Duodenal mucosa (tissue), 2 donors: ENCODE measurements at regions not wholly inside any gene's neighbourhood (a gene's known extent, or its start where the extent isn't known, plus 50 kb on each side); places are given as distances from the start of the nearest gene placed in this dataset.

ENCODE experiments used
- H3K27ac ChIP-seq: one replicate; pipeline ENCODE4 v1.7.0; 2013; ENCODE audit warnings: low read depth, low read length
- H3K27me3 ChIP-seq, 2 donors: one replicate each; pipeline ENCODE4 v1.7.0; 2013; ENCODE audit warnings: low read length in 2 of 2, control low read depth in 1 of 2; ENCODE audit not compliant: insufficient read depth in 2 of 2, control insufficient read depth in 1 of 2
- H3K36me3 ChIP-seq, 2 donors: one replicate each; pipeline ENCODE4 v1.7.0; 2013; ENCODE audit warnings: low read length in 2 of 2, control low read depth in 1 of 2; ENCODE audit not compliant: insufficient read depth in 2 of 2, control insufficient read depth in 1 of 2
- H3K4me1 ChIP-seq, 2 donors: one replicate each; pipeline ENCODE4 v1.7.0; 2013; ENCODE audit warnings: low read length in 2 of 2, control low read depth in 1 of 2; ENCODE audit not compliant: insufficient read depth in 2 of 2, control insufficient read depth in 1 of 2
- H3K4me3 ChIP-seq, 2 donors: one replicate each; pipeline ENCODE4 v1.7.0; 2013; ENCODE audit warnings: low read length in 2 of 2, low read depth in 1 of 2
- H3K9ac ChIP-seq, 2 donors: one replicate each; pipeline ENCODE4 v1.7.0; 2013; ENCODE audit warnings: low read length in 2 of 2, low read depth in 1 of 2
- H3K9me3 ChIP-seq, 2 donors: one replicate each; pipeline ENCODE4 v1.7.0; 2013; ENCODE audit warnings: low read length in 2 of 2, control low read depth in 1 of 2; ENCODE audit not compliant: control insufficient read depth in 1 of 2

DNA sequence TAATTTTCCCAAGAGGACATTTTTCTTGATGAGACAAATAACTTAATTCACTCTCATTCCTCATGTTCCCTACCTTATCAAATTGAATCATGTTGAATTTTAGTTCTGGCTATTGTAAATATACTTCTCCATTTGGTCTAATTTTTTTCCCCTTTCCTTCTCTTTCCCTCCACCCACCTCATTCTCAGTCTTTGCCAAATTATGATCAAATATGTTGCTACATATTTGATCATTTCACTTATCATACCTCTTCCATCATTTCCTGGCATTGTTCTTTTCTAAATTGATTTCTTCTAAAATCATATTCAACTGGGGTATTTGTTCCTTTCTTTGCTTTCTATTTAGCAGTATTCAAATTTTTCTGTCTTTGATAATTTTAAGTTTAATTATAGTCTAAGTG, 52.3 kb downstream of the HDGFL1 start:
- no peaks in the 10 kb centered on the region for H3K27me3 ChIP-seq
- H3K27ac ChIP-seq: no peak overlapping the region
- no peaks in the 10 kb centered on the region for H3K4me1 ChIP-seq
- H3K4me3 ChIP-seq: no peak overlapping the region
- H3K9me3 ChIP-seq: no peaks in the 10 kb centered on the region
- H3K36me3 ChIP-seq: no peaks in the 10 kb centered on the region
- H3K9ac ChIP-seq: no peak overlapping the region

DNA sequence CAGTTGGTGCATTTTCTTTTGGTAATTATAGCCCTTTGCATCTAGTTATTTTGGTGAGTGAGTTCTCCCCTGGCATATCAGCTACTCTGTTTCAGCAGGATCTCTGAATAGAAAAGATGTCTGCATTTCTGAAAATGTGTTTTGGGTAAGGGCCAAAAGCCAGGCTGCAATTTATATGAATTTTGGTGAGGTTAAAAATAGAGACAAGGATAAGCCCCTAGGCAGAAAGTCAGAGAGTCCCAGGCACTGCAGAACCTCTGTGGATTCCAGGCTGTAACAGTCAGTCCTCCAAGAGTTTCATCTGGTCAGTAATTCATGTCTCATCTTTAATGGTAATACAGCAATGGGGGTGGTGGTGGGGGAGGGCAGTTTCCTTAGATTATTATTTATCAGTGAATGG, 53.0 kb downstream of the HDGFL1 start:
- Histone ChIP-seq H3K9me3 (no peaks in the 10 kb centered on the region), H3K27me3 (no peaks in the 10 kb centered on the region), H3K4me3 (no peak overlapping the region), H3K4me1 (no peaks in the 10 kb centered on the region), H3K27ac (no peak overlapping the region), H3K9ac (no peak overlapping the region), H3K36me3 (no peaks in the 10 kb centered on the region)

DNA sequence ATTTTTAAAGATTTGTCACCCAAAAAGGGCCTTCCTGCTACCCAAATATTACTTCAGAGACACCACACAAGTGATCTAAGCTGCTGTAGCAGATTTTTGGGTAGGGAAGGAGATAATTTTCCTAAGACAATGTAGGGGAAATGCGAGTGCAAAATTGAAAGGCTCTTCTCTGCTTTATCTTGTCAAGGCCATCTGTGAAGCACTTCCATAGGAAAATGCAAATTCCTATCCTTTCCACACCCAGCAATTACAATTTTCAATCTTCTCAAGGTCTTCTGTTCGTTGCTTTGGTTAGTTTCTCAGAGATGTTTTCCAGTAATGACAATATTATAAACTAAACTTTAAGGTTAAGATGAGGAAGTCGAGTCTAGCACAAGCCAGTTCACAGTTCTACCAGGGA, 53.4 kb downstream of the HDGFL1 start:
- H3K9me3 ChIP-seq: no peaks in the 10 kb centered on the region
- no peak overlapping the region for H3K4me3 ChIP-seq

DNA sequence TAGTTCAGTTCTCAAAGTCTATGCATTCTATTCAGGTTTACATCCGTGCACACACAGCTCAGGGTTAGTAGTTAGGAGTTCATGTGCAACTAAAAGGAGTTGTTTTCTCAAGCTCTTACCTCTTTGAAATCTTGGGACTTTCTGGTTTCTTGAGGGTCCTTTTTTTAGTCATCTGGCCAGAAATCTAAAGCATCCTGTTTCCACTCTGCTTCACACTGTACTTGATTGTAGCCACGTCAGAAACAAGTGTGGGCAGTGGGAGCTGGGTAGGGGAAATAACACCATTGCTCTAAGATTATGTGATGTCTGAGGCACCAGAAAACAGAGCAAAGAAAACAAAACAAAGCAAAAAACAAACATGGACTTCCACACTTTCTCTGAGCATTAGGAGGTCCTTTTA, 58.3 kb downstream of the HDGFL1 start:
- H3K4me1 ChIP-seq: no peaks in the 10 kb centered on the region
- H3K9me3 ChIP-seq: no peaks in the 10 kb centered on the region
- no peaks in the 10 kb centered on the region for H3K36me3 ChIP-seq
- H3K27me3 ChIP-seq: no peaks in the 10 kb centered on the region
- no peak overlapping the region for H3K4me3 ChIP-seq
- no peak overlapping the region for H3K9ac ChIP-seq
- H3K27ac ChIP-seq: no peak overlapping the region

More for the DNA sequence above, 53.4 kb downstream of the HDGFL1 start:
- H3K27me3 ChIP-seq: no peaks in the 10 kb centered on the region
- H3K27ac ChIP-seq: no peak overlapping the region
- no peaks in the 10 kb centered on the region for H3K4me1 ChIP-seq
- H3K9ac ChIP-seq: no peak overlapping the region
- H3K36me3 ChIP-seq: no peaks in the 10 kb centered on the region

DNA sequence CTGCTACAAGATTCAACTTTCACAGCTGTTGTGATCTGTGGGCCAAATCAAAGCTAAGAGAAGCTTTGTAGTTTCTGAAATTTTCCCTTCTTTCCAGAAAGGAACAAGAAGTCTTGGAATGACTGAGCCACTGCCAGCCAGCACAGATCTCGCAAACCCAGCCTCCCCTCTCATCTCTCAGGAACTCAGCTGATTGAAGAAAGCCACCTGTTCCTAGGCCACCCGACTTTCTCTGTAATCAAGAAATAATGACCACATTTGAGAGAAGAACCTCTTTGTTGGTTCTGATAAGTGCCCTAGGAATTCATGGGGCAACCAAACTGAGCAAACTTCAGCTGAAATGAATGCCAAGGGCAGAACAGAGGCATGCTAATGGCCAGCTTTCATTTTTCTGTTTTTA, 61.7 kb downstream of the HDGFL1 start:
- Histone ChIP-seq H3K4me3 (no peak overlapping the region), H3K27ac (no peak overlapping the region), H3K4me1 (no peaks in the 10 kb centered on the region), H3K36me3 (no peaks in the 10 kb centered on the region), H3K9me3 (no peaks in the 10 kb centered on the region), H3K9ac (no peak overlapping the region), H3K27me3 (no peaks in the 10 kb centered on the region)

DNA sequence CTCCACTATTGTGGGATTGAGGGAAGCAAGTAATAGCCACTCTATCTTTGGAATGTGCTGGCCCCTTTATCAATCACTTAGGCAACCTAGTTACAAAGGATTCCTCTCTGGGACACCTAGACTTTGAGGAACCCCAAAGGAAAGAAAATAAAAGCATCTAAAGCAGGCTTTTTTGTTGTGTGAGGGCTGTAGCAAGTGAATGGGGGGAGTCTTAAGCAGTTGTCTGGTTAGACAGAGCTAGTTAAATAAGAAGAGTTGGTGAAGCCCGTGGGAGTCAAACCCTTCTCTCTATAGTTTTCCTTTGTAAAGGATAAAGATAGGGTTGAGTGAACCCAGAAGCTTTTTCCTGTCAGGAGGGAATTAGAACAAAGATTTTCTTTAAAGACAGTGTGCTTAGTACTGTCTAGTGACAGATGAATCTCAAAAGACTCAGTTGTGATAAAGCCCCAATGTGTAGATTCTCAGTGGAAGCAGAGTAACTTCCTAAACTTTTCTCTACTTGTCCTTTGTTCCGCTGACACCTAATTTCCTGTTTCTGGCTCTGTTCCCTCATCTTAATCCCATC, 63.3 kb downstream of the HDGFL1 start:
- Histone ChIP-seq H3K4me1 (no peaks in the 10 kb centered on the region), H3K27ac (no peak overlapping the region), H3K4me3 (no peak overlapping the region), H3K9ac (no peak overlapping the region), H3K9me3 (no peaks in the 10 kb centered on the region), H3K36me3 (no peaks in the 10 kb centered on the region), H3K27me3 (no peaks in the 10 kb centered on the region)

DNA sequence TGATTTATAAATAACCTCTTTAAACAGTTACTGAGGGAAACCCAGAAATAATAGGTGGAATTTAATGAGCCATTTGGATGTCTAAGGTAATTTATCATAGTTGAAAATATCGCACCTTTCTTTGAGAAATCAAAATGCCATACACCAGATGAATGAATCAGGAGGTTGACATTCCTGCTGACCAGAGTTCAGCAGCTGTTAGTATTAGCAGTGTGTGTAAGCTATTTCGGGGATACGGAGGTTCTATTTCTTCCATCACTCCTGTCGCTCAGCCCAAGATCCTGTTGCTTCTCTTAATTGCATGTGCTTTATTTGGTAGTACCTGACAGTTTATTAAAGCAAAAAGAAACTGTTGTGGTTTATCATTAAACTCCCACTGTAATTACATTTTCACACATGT, 67.1 kb downstream of the HDGFL1 start:
- H3K4me1 ChIP-seq: no peaks in the 10 kb centered on the region
- no peaks in the 10 kb centered on the region for H3K36me3 ChIP-seq
- H3K4me3 ChIP-seq: no peak overlapping the region
- H3K9me3 ChIP-seq: no peaks in the 10 kb centered on the region
- no peaks in the 10 kb centered on the region for H3K27me3 ChIP-seq
- no peak overlapping the region for H3K27ac ChIP-seq
- H3K9ac ChIP-seq: no peak overlapping the region

DNA sequence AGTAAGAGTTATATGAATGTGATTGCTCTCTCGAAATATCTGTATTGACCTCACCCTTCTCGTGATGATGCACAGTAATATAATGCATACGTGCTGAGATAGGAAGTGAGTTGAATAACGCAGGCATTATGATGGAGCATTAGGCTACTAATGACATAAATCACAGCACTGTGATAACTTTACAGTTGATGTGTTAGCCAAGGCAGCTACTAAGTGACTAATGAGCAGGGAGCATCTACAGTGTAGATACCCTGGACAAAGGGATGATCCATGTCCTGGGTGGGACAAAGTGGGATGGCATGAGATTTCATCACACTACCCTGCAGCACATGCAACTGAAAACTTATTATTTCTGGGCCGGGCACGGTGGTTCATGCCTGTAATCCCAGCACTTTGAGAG, 68.4 kb downstream of the HDGFL1 start:
- H3K36me3 ChIP-seq: no peaks in the 10 kb centered on the region
- no peak overlapping the region for H3K9ac ChIP-seq
- no peaks in the 10 kb centered on the region for H3K4me1 ChIP-seq
- no peak overlapping the region for H3K27ac ChIP-seq
- H3K9me3 ChIP-seq: no peaks in the 10 kb centered on the region
- H3K27me3 ChIP-seq: no peaks in the 10 kb centered on the region
- H3K4me3 ChIP-seq: no peak overlapping the region

DNA sequence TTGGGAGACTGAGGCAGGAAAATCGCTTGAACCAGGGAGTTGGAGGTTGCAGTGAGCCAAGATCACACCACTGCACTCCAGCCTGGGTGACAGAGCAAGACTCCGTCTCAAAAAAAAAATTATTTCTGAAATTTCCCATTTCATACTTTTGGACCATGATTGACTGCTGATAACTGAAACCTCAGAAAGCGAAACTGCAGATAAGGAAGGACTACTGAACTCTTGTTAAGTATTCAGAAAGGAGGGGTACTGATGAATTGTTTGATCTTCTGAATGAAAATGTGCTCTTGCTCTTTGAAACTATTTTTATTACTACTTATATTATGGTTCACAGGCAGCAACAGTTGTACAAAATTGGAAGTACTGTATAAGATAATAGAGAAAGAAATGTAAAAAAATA, 69.0 kb downstream of the HDGFL1 start:
- Histone ChIP-seq H3K4me3 (no peak overlapping the region), H3K27ac (no peak overlapping the region), H3K27me3 (no peaks in the 10 kb centered on the region), H3K9ac (no peak overlapping the region), H3K9me3 (no peaks in the 10 kb centered on the region), H3K4me1 (no peaks in the 10 kb centered on the region), H3K36me3 (no peaks in the 10 kb centered on the region)

DNA sequence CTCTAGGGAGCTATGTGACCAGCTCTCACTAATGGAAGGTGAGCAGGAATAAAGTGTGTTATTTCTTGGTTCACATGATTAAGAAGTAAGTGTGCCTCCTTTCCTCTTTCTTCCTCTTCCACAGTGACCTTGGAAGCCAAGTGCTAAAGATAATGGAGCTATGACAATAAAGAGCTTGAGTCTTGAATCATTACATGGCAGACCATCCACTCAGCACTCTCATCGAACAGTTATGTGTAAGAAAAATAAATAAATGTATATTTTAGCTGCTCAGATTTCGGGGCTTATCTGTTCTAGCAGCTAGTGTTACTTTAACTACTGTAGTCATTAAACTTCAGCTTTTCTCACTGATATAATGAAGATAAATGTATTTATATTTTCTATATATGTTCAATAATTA, 72.9 kb downstream of the HDGFL1 start:
- Histone ChIP-seq H3K27ac (no peak overlapping the region), H3K9ac (no peak overlapping the region), H3K27me3 (no peaks in the 10 kb centered on the region), H3K4me1 (no peaks in the 10 kb centered on the region), H3K9me3 (no peaks in the 10 kb centered on the region), H3K4me3 (no peak overlapping the region), H3K36me3 (no peaks in the 10 kb centered on the region)

DNA sequence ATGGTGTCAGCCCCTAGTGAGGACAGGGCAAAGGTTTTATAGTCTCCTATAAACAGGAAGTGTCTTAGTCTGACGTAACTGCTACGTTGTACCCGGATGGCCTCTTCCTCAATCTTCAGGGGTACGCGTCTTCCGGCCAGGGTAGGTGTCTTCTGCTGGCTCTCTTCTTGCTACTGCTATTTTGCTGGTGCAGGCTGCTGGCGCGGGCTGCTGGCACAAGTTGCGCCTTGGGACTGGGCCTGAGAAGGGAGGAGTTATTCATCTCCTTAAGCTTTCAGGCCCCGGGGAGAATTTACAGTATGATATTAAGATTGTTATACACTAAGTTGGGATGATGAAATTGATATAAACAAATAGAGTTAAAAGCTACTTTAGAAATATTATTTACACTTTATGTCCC, 74.4 kb downstream of the HDGFL1 start:
- H3K9me3 ChIP-seq: no peaks in the 10 kb centered on the region
- no peak overlapping the region for H3K27ac ChIP-seq
- H3K36me3 ChIP-seq: no peaks in the 10 kb centered on the region
- no peaks in the 10 kb centered on the region for H3K27me3 ChIP-seq
- no peaks in the 10 kb centered on the region for H3K4me1 ChIP-seq
- no peak overlapping the region for H3K4me3 ChIP-seq
- no peak overlapping the region for H3K9ac ChIP-seq
